IMR-90 (cell line): ENCODE measurements at regions not wholly inside any gene's neighbourhood (a gene's known extent, or its start where the extent isn't known, plus 50 kb on each side); places are given as distances from the start of the nearest gene placed in this dataset.
"Not testable (repeated sequence)": the region's sequence is repeated elsewhere in the genome, so short reads cannot be mapped to it uniquely, and the experiment has no call there.

Source experiments
- ATAC-seq: fragments of 200-7000 bp; cut with Tn5 transposase; 2 replicates; pipeline ENCODE4 v1.9.1; 2020; ENCODE audit warnings: low read depth, mild to moderate bottlenecking, moderate library complexity
- BruUV-seq: library from RNA; stranded (reverse); fragments of 400-500 nt; replicated peaks from 2 replicates; lab custom pipeline; 2021; lab: Mats Ljungman, UMichigan
- CTCF ChIA-PET: fragments of 300-600 bp; formaldehyde crosslinking; extraction: SDS; loops from one replicate; lab custom pipeline; 2021; ENCODE audit warnings: antibody characterized with exemption; lab: Yijun Ruan, JAX
- POLR2A ChIA-PET: fragments of 300-600 bp; sonication (Branson Sonifier 250); formaldehyde crosslinking; loops from one replicate; lab custom pipeline; 2022; ENCODE audit warnings: antibody characterized with exemption; ENCODE audit not compliant: unreplicated experiment; lab: Charles Lee
- DNase-seq: peaks from one replicate; pipeline ENCODE4 v3.0.0; 2013
- H2AFZ ChIP-seq: replicated peaks from 2 replicates; pipeline ENCODE3; 2013; ENCODE audit warnings: low read length, mild to moderate bottlenecking; ENCODE audit not compliant: poor library complexity
- H2AK5ac ChIP-seq: 2 replicates; pipeline ENCODE4 v1.6.1; 2013; ENCODE audit warnings: low read depth, low read length, inconsistent platforms
- H2AK9ac ChIP-seq: replicated peaks from 2 replicates; pipeline ENCODE3; 2013; ENCODE audit warnings: mild to moderate bottlenecking, low read depth, low read length, moderate library complexity; ENCODE audit not compliant: poor library complexity
- H2BK120ac ChIP-seq: 2 replicates; pipeline ENCODE4 v1.6.1; 2013; ENCODE audit warnings: low read depth, low read length, inconsistent platforms
- H2BK15ac ChIP-seq: 3 replicates; pipeline ENCODE4 v1.6.1; 2013; ENCODE audit warnings: low read depth, low read length, inconsistent platforms
- H2BK20ac ChIP-seq: 2 replicates; pipeline ENCODE4 v1.6.1; 2013; ENCODE audit warnings: low read depth, mild to moderate bottlenecking, inconsistent platforms, low read length, moderate library complexity
- H2BK5ac ChIP-seq: 2 replicates; pipeline ENCODE4 v1.6.1; 2013; ENCODE audit warnings: mild to moderate bottlenecking, low read depth, low read length, inconsistent platforms; ENCODE audit not compliant: poor library complexity, severe bottlenecking
- H3K14ac ChIP-seq: replicated peaks from 2 replicates; pipeline ENCODE4 v1.6.1; 2013; ENCODE audit warnings: low read depth, low read length, inconsistent platforms
- H3K18ac ChIP-seq: 2 replicates; pipeline ENCODE4 v1.6.1; 2013; ENCODE audit warnings: low read depth, low read length, control low read depth
- H3K23ac ChIP-seq: 2 replicates; pipeline ENCODE4 v1.6.1; 2013; ENCODE audit warnings: low read depth, low read length, inconsistent platforms
- H3K27ac ChIP-seq: 2 replicates; pipeline ENCODE4 v1.5.1; 2013; ENCODE audit warnings: mild to moderate bottlenecking, control low read depth, low read length; ENCODE audit not compliant: insufficient read depth
- H3K27me3 ChIP-seq: 2 replicates; pipeline ENCODE4 v1.6.1; 2013; ENCODE audit warnings: low read length; ENCODE audit not compliant: control insufficient read depth, insufficient read depth
- H3K36me3 ChIP-seq: 2 replicates; pipeline ENCODE4 v1.6.1; 2013; ENCODE audit warnings: low read length, mixed read lengths; ENCODE audit not compliant: control insufficient read depth, insufficient read depth
- H3K4ac ChIP-seq: 2 replicates; pipeline ENCODE4 v1.6.1; 2013; ENCODE audit warnings: low read depth, low read length, inconsistent platforms
- H3K4me1 ChIP-seq: 2 replicates; pipeline ENCODE4 v1.6.1; 2013; ENCODE audit warnings: low read length, mixed read lengths; ENCODE audit not compliant: control insufficient read depth, insufficient read depth
- H3K4me2 ChIP-seq: 2 replicates; pipeline ENCODE4 v1.6.1; 2013; ENCODE audit warnings: low read depth, mild to moderate bottlenecking, control low read depth, low read length, moderate library complexity
- H3K4me3 ChIP-seq: 2 replicates; pipeline ENCODE4 v1.5.1; 2013; ENCODE audit warnings: low read depth, mild to moderate bottlenecking, control low read depth, low read length, moderate library complexity; ENCODE audit not compliant: insufficient read depth
- H3K56ac ChIP-seq: 2 replicates; pipeline ENCODE4 v1.6.1; 2013; ENCODE audit warnings: low read length, inconsistent platforms; ENCODE audit not compliant: insufficient read depth; ENCODE audit errors: extremely low read depth
- H3K79me1 ChIP-seq, 2 experiments: 2 replicates each; pipeline ENCODE4 v1.6.1; 2013; ENCODE audit warnings: low read length in 2 of 2, inconsistent platforms in 1 of 2, low read depth in 1 of 2
- H3K9ac ChIP-seq: 2 replicates; pipeline ENCODE4 v1.6.1; 2013; ENCODE audit warnings: low read depth, low read length, control low read depth
- H3K9me1 ChIP-seq: 2 replicates; pipeline ENCODE4 v1.6.1; 2013; ENCODE audit warnings: low read length, inconsistent platforms; ENCODE audit not compliant: insufficient read depth
- H3K9me3 ChIP-seq: 2 replicates; pipeline ENCODE4 v1.6.1; 2013; ENCODE audit warnings: low read length; ENCODE audit not compliant: control insufficient read depth, insufficient read depth
- H4K20me1 ChIP-seq: 2 replicates; pipeline ENCODE4 v1.6.1; 2013; ENCODE audit warnings: low read length, inconsistent platforms; ENCODE audit not compliant: insufficient read depth
- H4K5ac ChIP-seq: 2 replicates; pipeline ENCODE4 v1.6.1; 2013; ENCODE audit warnings: mild to moderate bottlenecking, low read depth, low read length, control low read depth
- H4K8ac ChIP-seq, 2 experiments: 2 replicates each; pipeline ENCODE4 v1.6.1; 2013; ENCODE audit warnings: low read depth in 2 of 2, low read length in 2 of 2, control low read depth in 1 of 2, inconsistent platforms in 1 of 2
- H4K91ac ChIP-seq: 2 replicates; pipeline ENCODE4 v1.6.1; 2013; ENCODE audit warnings: low read depth, low read length, inconsistent platforms; ENCODE audit not compliant: insufficient read depth
- WGBS, 2 experiments: methylation state at CpG; one replicate each; pipeline versions ENCODE4 v1.1.5 to v1.1.7; 2013; ENCODE audit warnings: missing lambda C conversion rate in 2 of 2; ENCODE audit not compliant: insufficient read length in 1 of 2; ENCODE audit errors: extremely low coverage in 2 of 2; 5-methylcytosine and 5-hydroxymethylcytosine counted together
- dilution Hi-C: fragments of 300-500 bp; cut with HindIII; formaldehyde crosslinking; loops from one replicate; pipeline ENCODE4 v1.14.3; 2018; ENCODE audit warnings: low sequenced_read_pairs; ENCODE audit not compliant: unreplicated experiment
- in situ Hi-C: fragments of 300-500 bp; cut with MboI; formaldehyde crosslinking; loops from 3 replicates; pipeline ENCODE4 v1.14.3; 2019; ENCODE audit warnings: low sequenced_read_pairs, inconsistent platforms, mixed read lengths
- intact Hi-C: fragments of 100-400 bp; cut with micrococcal nuclease; formaldehyde crosslinking; loops from 2 replicates; pipeline ENCODE4 v1.10.0; 2022

DNA sequence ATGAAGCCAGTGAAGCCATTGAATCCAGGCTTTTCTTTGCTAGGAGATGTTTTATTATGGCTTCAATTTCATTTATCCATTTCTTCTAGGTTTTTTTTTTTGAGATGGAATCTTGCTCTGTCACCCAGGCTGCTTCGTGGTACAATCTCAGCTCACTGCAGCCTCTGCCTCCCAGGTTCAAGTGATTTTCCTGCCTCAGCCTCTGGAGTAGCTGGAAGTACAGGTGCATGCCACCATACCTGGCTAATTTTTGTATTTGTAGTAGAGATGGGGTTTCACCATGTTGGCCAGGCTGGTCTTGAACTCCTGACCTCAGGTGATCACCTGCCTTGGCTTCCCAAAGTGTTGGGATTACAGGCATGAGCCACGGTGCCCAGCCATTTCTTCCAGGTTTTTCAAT, 171.6 kb downstream of the CWH43 start:
- DNase-seq, H3K4me1 ChIP-seq, H4K91ac ChIP-seq, H3K9me1 ChIP-seq, ATAC-seq, H3K4ac ChIP-seq, H2BK120ac ChIP-seq, H2BK20ac ChIP-seq, in situ Hi-C loops, H2AK9ac ChIP-seq, H3K56ac ChIP-seq, POLR2A ChIA-PET, BruUV-seq, H4K5ac ChIP-seq, H3K27me3 ChIP-seq, H4K8ac ChIP-seq, intact Hi-C loops, H2AFZ ChIP-seq, H4K20me1 ChIP-seq, H3K4me2 ChIP-seq, H3K23ac ChIP-seq, H2BK15ac ChIP-seq, H2AK5ac ChIP-seq, dilution Hi-C loops, H3K18ac ChIP-seq, H2BK5ac ChIP-seq, CTCF ChIA-PET, H3K36me3 ChIP-seq, H3K9ac ChIP-seq, H3K27ac ChIP-seq, H3K14ac ChIP-seq, H3K4me3 ChIP-seq, H3K79me1 ChIP-seq: not testable (repeated sequence)
- H3K9me3 ChIP-seq, result peaks cover 20% of the 10 kb centered on the region
- no CpG with 5 or more reads among the region's 2 CpGs for WGBS, 2 experiments

DNA sequence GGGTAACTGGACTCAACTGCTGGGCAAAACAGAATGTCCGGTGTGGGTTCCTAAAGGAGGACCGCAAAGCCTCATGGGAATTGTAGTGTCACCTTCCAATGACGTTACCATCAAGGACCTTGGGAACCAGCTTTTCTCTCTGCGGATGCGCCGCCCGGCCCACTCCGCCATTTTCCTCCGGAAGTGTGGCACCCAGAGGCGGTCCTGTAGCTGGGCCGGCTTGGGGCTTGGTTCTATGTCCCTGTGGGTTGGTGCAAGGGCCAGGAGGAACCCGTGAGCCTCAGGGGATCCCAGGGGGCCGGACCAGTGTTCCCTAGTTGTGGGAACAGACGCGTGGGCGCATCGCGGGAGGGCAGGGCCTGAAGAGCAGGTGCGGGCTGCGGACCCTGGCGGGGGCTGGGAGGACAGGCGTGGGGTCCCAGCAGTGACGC, 175.1 kb downstream of the CWH43 start:
- H3K4me2 ChIP-seq, H3K27ac ChIP-seq, H3K14ac ChIP-seq, H3K9ac ChIP-seq, H4K91ac ChIP-seq, H3K18ac ChIP-seq, H3K4me1 ChIP-seq, H3K79me1 ChIP-seq, H2AK5ac ChIP-seq, ATAC-seq, in situ Hi-C loops, H3K23ac ChIP-seq, H3K9me3 ChIP-seq, H3K27me3 ChIP-seq, H3K56ac ChIP-seq, H4K5ac ChIP-seq, H3K4ac ChIP-seq, H4K8ac ChIP-seq, intact Hi-C loops, H2AFZ ChIP-seq, H2BK5ac ChIP-seq, H3K4me3 ChIP-seq, H2BK120ac ChIP-seq, H2BK20ac ChIP-seq, BruUV-seq, POLR2A ChIA-PET, DNase-seq, H4K20me1 ChIP-seq, dilution Hi-C loops, H3K9me1 ChIP-seq, H2BK15ac ChIP-seq, CTCF ChIA-PET, H3K36me3 ChIP-seq, H2AK9ac ChIP-seq: not testable (repeated sequence)
- 79% methylated on average over 3 of the region's 23 CpGs; no CpG with 5 or more reads in 1 of the 2 experiments for WGBS, 2 experiments
